HG03095 (cell line): ENCODE measurements at regions not wholly inside any gene's neighbourhood (a gene's known extent, or its start where the extent isn't known, plus 50 kb on each side); places are given as distances from the start of the nearest gene placed in this dataset.
"Not testable (repeated sequence)": the region's sequence is repeated elsewhere in the genome, so short reads cannot be mapped to it uniquely, and the experiment has no call there.

Experiments used
- ATAC-seq: cut with Tn5 transposase; IDR thresholded peaks from one replicate; pipeline ENCODE4 v1.9.1; 2021; ENCODE audit warnings: moderate library complexity; ENCODE audit not compliant: unreplicated experiment

GRCh38 chr10:87416892-87417291, 59.3 kb downstream of the NUTM2D start:
- not testable (repeated sequence) for ATAC-seq

GRCh38 chr10:87422641-87423040, 65.1 kb downstream of the NUTM2D start:
- ATAC-seq = not testable (repeated sequence)

GRCh38 chr10:87424697-87425373, 67.3 kb downstream of the NUTM2D start:
- not testable (repeated sequence) for ATAC-seq

- ATAC-seq = not testable (repeated sequence)
Measured at GRCh38 chr10:87433836-87434235, 70.9 kb upstream of the MINPP1 start.

- ATAC-seq = not testable (repeated sequence)
Measured at GRCh38 chr10:87435295-87435826, 69.3 kb upstream of the MINPP1 start.

- peak; percentile 82 for ATAC-seq
Measured at GRCh38 chr10:87436104-87436503, 68.6 kb upstream of the MINPP1 start.

GRCh38 chr10:87437450-87437849, 67.2 kb upstream of the MINPP1 start:
- not testable (repeated sequence) for ATAC-seq
